A549 (cell line): ENCODE measurements at regions not wholly inside any gene's neighbourhood (a gene's known extent, or its start where the extent isn't known, plus 50 kb on each side); places are given as distances from the start of the nearest gene placed in this dataset.

ENCODE experiments used
- ATAC-seq, 2 experiments: fragments of 200-7000 bp in 1 of 2; fragments of >200 bp in 1 of 2; cut with Nextera tagmentation in 1 of 2; cut with Tn5 transposase in 1 of 2; 3 replicates each; pipeline versions ENCODE4 v1.8.0 to v1.9.1; 2018 to 2020; ENCODE audit warnings: mild to moderate bottlenecking in 1 of 2, moderate library complexity in 1 of 2
- CTCF ChIA-PET: fragments of 300-600 bp; sonication (Branson Sonifier 250); formaldehyde crosslinking; extraction: SDS; loops from one replicate; lab custom pipeline; 2021; ENCODE audit warnings: antibody characterized with exemption, inconsistent platforms; lab: Yijun Ruan, JAX
- POLR2A ChIA-PET: fragments of 350-600 bp; formaldehyde crosslinking; extraction: SDS; loops from one replicate; lab custom pipeline; 2021; ENCODE audit warnings: antibody characterized with exemption, inconsistent platforms; lab: Yijun Ruan, JAX
- DNase-seq, 2 experiments: peaks; one replicate each; pipeline versions ENCODE4 v3.0.0 to v3.0.0-alpha.2; 2011 to 2016; ENCODE audit warnings: low read depth in 1 of 2, low spot score in 1 of 2
- FAIRE-seq: peaks from 2 replicates; lab custom pipeline; 2011; peaks lifted over from hg19 to GRCh38; lab: Jason Lieb, UNC
- H3K27ac ChIP-seq, 2 experiments: fragments of >200 bp; sonication (Bioruptor Twin); formaldehyde crosslinking; 3 replicates each; pipeline ENCODE4 v1.5.1; 2016 to 2017
- H3K4me1 ChIP-seq: fragments of >200 bp; sonication (Bioruptor Twin); formaldehyde crosslinking; 3 replicates; pipeline ENCODE4 v1.6.1; 2016
- H3K4me2 ChIP-seq: fragments of >200 bp; sonication (Bioruptor Twin); formaldehyde crosslinking; 3 replicates; pipeline ENCODE4 v1.6.1; 2016
- H3K4me3 ChIP-seq: fragments of >200 bp; sonication (Bioruptor Twin); formaldehyde crosslinking; 3 replicates; pipeline ENCODE4 v1.5.1; 2016
- H3K9me3 ChIP-seq: fragments of >200 bp; sonication (Bioruptor Twin); formaldehyde crosslinking; 3 replicates; pipeline ENCODE4 v1.6.1; 2016
- ATOH8 ChIP-seq: fragments of 250-450 bp; sonication (Bioruptor Pico); IDR thresholded peaks from 2 replicates; pipeline ENCODE4 v1.5.0; 2020; ENCODE audit warnings: low read depth, mild to moderate bottlenecking, moderate library complexity
- BCL3 ChIP-seq: fragments of >200 bp; sonication (Bioruptor Twin); formaldehyde crosslinking; IDR thresholded peaks from 3 replicates; pipeline ENCODE4 v1.6.1; 2016
- CBX8 ChIP-seq: fragments of 200-600 bp; sonication (generic); IDR thresholded peaks from 2 replicates; pipeline ENCODE4 v1.6.1; 2016
- CHD2 ChIP-seq: fragments of 150-350 bp; IDR thresholded peaks from 2 replicates; pipeline ENCODE4 v1.6.1; 2014; ENCODE audit warnings: low read length; ENCODE audit not compliant: partially characterized antibody
- E2F6 ChIP-seq: IDR thresholded peaks from 2 replicates; pipeline ENCODE4 v1.6.1; 2012; ENCODE audit warnings: low read depth, borderline replicate concordance
- EHF ChIP-seq: fragments of 250-450 bp; sonication (Bioruptor Pico); IDR thresholded peaks from 2 replicates; pipeline ENCODE4 v1.5.0; 2020; ENCODE audit warnings: mild to moderate bottlenecking
- EP300 ChIP-seq, 2 experiments: fragments of >200 bp; sonication (Bioruptor Twin); formaldehyde crosslinking; IDR thresholded peaks; 2 replicates in 1 of 2; 3 replicates in 1 of 2; pipeline ENCODE4 v1.6.1; 2016 to 2017
- ESRRA ChIP-seq: fragments of 150-350 bp; IDR thresholded peaks from 2 replicates; pipeline ENCODE4 v1.6.1; 2014; ENCODE audit warnings: mild to moderate bottlenecking, low read length, borderline replicate concordance
- GATA3 ChIP-seq: IDR thresholded peaks from 2 replicates; pipeline ENCODE4 v1.6.1; 2012; ENCODE audit warnings: borderline replicate concordance
- HES2 ChIP-seq: fragments of >200 bp; sonication (Bioruptor Twin); formaldehyde crosslinking; IDR thresholded peaks from 2 replicates; pipeline ENCODE4 v1.6.1; 2016
- HEYL ChIP-seq: fragments of 250-450 bp; sonication (Bioruptor Pico); IDR thresholded peaks from 2 replicates; pipeline ENCODE4 v1.8.0; 2021; ENCODE audit warnings: mild to moderate bottlenecking, moderate library complexity
- JUN ChIP-seq, 2 experiments: fragments of >200 bp; sonication (Bioruptor Twin); formaldehyde crosslinking; IDR thresholded peaks; 2 replicates in 1 of 2; 3 replicates in 1 of 2; pipeline ENCODE4 v1.6.1; 2016 to 2017
- KDM1A ChIP-seq: fragments of 200-600 bp; sonication (generic); IDR thresholded peaks from 2 replicates; pipeline ENCODE4 v1.6.1; 2016; ENCODE audit warnings: low read depth, mild to moderate bottlenecking
- KDM5A ChIP-seq: fragments of 200-600 bp; sonication (generic); IDR thresholded peaks from 2 replicates; pipeline ENCODE4 v1.6.1; 2016; ENCODE audit warnings: antibody characterized with exemption, mild to moderate bottlenecking
- MAFK ChIP-seq: fragments of 450-650 bp; IDR thresholded peaks from 2 replicates; pipeline ENCODE4 v1.6.1; 2014; ENCODE audit not compliant: partially characterized antibody
- MAX ChIP-seq: IDR thresholded peaks from 2 replicates; pipeline ENCODE4 v1.6.1; 2012
- MAZ ChIP-seq: fragments of 150-350 bp; IDR thresholded peaks from 2 replicates; pipeline ENCODE4 v1.6.1; 2014; ENCODE audit warnings: antibody characterized with exemption, low read depth, low read length, borderline replicate concordance
- NR3C1 ChIP-seq: fragments of >200 bp; sonication (Bioruptor Twin); formaldehyde crosslinking; IDR thresholded peaks from 3 replicates; pipeline ENCODE4 v1.6.1; 2017
- POLR2A ChIP-seq: IDR thresholded peaks from 2 replicates; pipeline ENCODE4 v1.6.1; 2012; ENCODE audit warnings: mild to moderate bottlenecking, low read length
- RCOR1 ChIP-seq: fragments of 150-350 bp; IDR thresholded peaks from 2 replicates; pipeline ENCODE4 v1.6.1; 2014; ENCODE audit warnings: antibody characterized with exemption, low read length, low read depth
- SREBF2 ChIP-seq: fragments of 450-650 bp; IDR thresholded peaks from 2 replicates; pipeline ENCODE4 v1.6.1; 2014; ENCODE audit warnings: mild to moderate bottlenecking, moderate library complexity
- TFCP2L1 ChIP-seq: fragments of 250-450 bp; sonication (Bioruptor Pico); IDR thresholded peaks from 2 replicates; pipeline ENCODE4 v1.5.0; 2021; ENCODE audit warnings: mild to moderate bottlenecking
- TP53 ChIP-seq: fragments of 250-450 bp; sonication (Bioruptor Pico); IDR thresholded peaks from 2 replicates; pipeline ENCODE4 v1.5.0; 2021; ENCODE audit warnings: mild to moderate bottlenecking, moderate library complexity
- ZC3H11A ChIP-seq: fragments of 450-650 bp; IDR thresholded peaks from 2 replicates; pipeline ENCODE4 v1.6.1; 2014; ENCODE audit warnings: antibody characterized with exemption, mild to moderate bottlenecking
- ZFP36 ChIP-seq: fragments of 450-650 bp; IDR thresholded peaks from 2 replicates; pipeline ENCODE4 v1.6.1; 2014; ENCODE audit warnings: borderline replicate concordance; ENCODE audit not compliant: partially characterized antibody
- ZSCAN20 ChIP-seq: fragments of 250-450 bp; sonication (Bioruptor Pico); IDR thresholded peaks from 2 replicates; pipeline ENCODE4 v1.8.0; 2022; ENCODE audit warnings: mild to moderate bottlenecking, moderate library complexity
- WGBS: methylation state at CpG from one replicate; pipeline ENCODE4 v1.1.6; 2017; ENCODE audit errors: missing lambda C conversion rate; 5-methylcytosine and 5-hydroxymethylcytosine counted together

- POLR2A ChIA-PET, result no interaction called here
- no peak for FAIRE-seq
- 0% methylated on average over 1 of the region's 1 CpG for whole genome bisulfite sequencing
- H3K27ac ChIP-seq, result no peak overlapping the region
- TF ChIP-seq ZC3H11A, result peak; percentile 54
- TF ChIP-seq ZSCAN20 (CRISPR knock-in tag), result no peak
- TF ChIP-seq POLR2A, result no peak
- TF ChIP-seq CBX8, result no peak
- TF ChIP-seq, all 56 proteins: peak for 1
- Histone ChIP-seq H3K4me1 (no peaks in the 10 kb centered on the region), H3K4me2 (no peak overlapping the region), H3K4me3 (no peak overlapping the region), H3K9me3 (no peaks in the 10 kb centered on the region)
- ATAC-seq (no peak), DNase-seq (no peak)
- CTCF ChIA-PET, result no interaction called here
These were observed 67.5 kb downstream of the PRR32 start for GRCh38 chrX:126886997-126887396.

GRCh38 chrX:126900937-126901336, 81.4 kb downstream of the PRR32 start:
- H3K4me3 ChIP-seq, result no peak overlapping the region
- H3K9me3 ChIP-seq, result no peaks in the 10 kb centered on the region; the same call in 2 of the 3 replicates
- H3K27ac ChIP-seq, result no peak overlapping the region
- DNase-seq (no peak), ATAC-seq (no peak), FAIRE-seq (no peak)
- no peak overlapping the region for H3K4me2 ChIP-seq
- TF ChIP-seq CHD2 (no peak), KDM5A (no peak), CBX8 (no peak), BCL3 (no peak), EP300 (IDR thresholded peaks at IDR 0.05) (no peak), GATA3 (no peak), MAZ (no peak), EHF (CRISPR knock-in tag) (no peak)
- H3K4me1 ChIP-seq, result no peaks in the 10 kb centered on the region
- 4% methylated on average over 3 of the region's 3 CpGs for WGBS
- ChIA-PET CTCF (no interaction called here), POLR2A (no interaction called here)

- H3K27ac ChIP-seq, result no peak overlapping the region
- CTCF ChIA-PET, result no interaction called here
- no peak overlapping the region for H3K4me2 ChIP-seq
- H3K4me1 ChIP-seq, result no peaks in the 10 kb centered on the region
- H3K4me3 ChIP-seq, result no peak overlapping the region
- H3K9me3 ChIP-seq, result no peaks in the 10 kb centered on the region
- WGBS, result 11% methylated on average over 1 of the region's 1 CpG
- no peak for ATAC-seq
- TF ChIP-seq HEYL (CRISPR knock-in tag) (no peak), MAFK (no peak), SREBF2 (no peak), ATOH8 (CRISPR knock-in tag) (no peak), JUN (IDR thresholded peaks at IDR 0.05) (no peak), TP53 (CRISPR knock-in tag) (no peak), RCOR1 (no peak), ESRRA (no peak), GATA3 (no peak), E2F6 (no peak), TFCP2L1 (CRISPR knock-in tag) (no peak), NR3C1 (no peak), MAX (no peak), MAZ (no peak), BCL3 (no peak), ZFP36 (no peak), HES2 (no peak), KDM1A (no peak)
- TF ChIP-seq, all 56 proteins: peak for 0
- no peak for FAIRE-seq
- POLR2A ChIA-PET, result no interaction called here
- DNase-seq, result no peak
These were observed 109.5 kb downstream of the PRR32 start for GRCh38 chrX:126929071-126929470.
